AG04450 (cell line): ENCODE measurements at regions not wholly inside any gene's neighbourhood (a gene's known extent, or its start where the extent isn't known, plus 50 kb on each side); places are given as distances from the start of the nearest gene placed in this dataset.

ENCODE experiments used
- CTCF ChIA-PET: fragments of 300-600, 350-600 bp; formaldehyde crosslinking; extraction: SDS; loops from one replicate; lab custom pipeline; 2022; ENCODE audit warnings: antibody characterized with exemption, inconsistent platforms; lab: Charles Lee
- POLR2A ChIA-PET: fragments of 350-600 bp; formaldehyde crosslinking; extraction: SDS; loops from one replicate; lab custom pipeline; 2021; ENCODE audit warnings: antibody characterized with exemption, inconsistent platforms; lab: Yijun Ruan, JAX
- DNase-seq: peaks from one replicate; pipeline ENCODE4 v3.0.0-alpha.2; 2011; ENCODE audit warnings: low read depth, low spot score
- H3K27ac ChIP-seq: one replicate; pipeline ENCODE4 v1.5.1; 2012; ENCODE audit warnings: low read depth, low read length, control low read depth
- H3K27me3 ChIP-seq: one replicate; pipeline ENCODE4 v1.6.0; 2012; ENCODE audit warnings: low read length; ENCODE audit not compliant: control insufficient read depth, insufficient read depth
- H3K4me3 ChIP-seq: 2 replicates; pipeline ENCODE4 v1.5.1; 2011; ENCODE audit warnings: mild to moderate bottlenecking, low read depth, low read length, control low read depth
- H3K9me3 ChIP-seq: 2 replicates; pipeline ENCODE4 v1.5.1; 2012; ENCODE audit warnings: low read length; ENCODE audit not compliant: control insufficient read depth, insufficient read depth
- TF ChIP-seq, protein P1 (sequence below): IDR thresholded peaks from 2 replicates; pipeline ENCODE4 v1.5.1; 2011; ENCODE audit warnings: low read depth, low read length, control low read depth, inconsistent platforms

DNA sequence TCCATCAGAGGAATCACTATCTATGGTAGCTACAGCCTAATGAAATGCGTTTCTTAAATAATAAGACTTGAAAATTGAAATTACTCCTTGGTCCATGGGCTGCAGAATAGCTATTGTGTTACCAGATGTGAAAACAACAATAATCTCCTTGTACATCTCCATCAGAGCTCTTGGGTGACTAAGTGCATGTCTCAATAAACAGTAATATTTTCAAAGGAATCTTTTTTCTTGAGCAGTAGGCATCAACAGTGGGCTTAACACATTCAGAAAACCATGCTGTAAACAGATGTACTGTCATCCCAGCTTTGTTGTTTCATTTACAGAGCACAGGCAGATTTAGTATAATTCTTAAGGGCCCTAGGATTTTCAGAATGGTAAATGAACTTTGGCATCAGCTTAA lies 67.3 kb downstream of the GLUD2 start:
- no peaks in the 10 kb centered on the region for H3K27me3 ChIP-seq
- H3K27ac ChIP-seq: no peak overlapping the region
- DNase-seq: no peak
- peaks cover 2% of the 10 kb centered on the region; the same call in 1 of the 2 replicates for H3K9me3 ChIP-seq
- TF ChIP-seq, protein P1, sequence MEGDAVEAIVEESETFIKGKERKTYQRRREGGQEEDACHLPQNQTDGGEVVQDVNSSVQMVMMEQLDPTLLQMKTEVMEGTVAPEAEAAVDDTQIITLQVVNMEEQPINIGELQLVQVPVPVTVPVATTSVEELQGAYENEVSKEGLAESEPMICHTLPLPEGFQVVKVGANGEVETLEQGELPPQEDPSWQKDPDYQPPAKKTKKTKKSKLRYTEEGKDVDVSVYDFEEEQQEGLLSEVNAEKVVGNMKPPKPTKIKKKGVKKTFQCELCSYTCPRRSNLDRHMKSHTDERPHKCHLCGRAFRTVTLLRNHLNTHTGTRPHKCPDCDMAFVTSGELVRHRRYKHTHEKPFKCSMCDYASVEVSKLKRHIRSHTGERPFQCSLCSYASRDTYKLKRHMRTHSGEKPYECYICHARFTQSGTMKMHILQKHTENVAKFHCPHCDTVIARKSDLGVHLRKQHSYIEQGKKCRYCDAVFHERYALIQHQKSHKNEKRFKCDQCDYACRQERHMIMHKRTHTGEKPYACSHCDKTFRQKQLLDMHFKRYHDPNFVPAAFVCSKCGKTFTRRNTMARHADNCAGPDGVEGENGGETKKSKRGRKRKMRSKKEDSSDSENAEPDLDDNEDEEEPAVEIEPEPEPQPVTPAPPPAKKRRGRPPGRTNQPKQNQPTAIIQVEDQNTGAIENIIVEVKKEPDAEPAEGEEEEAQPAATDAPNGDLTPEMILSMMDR: no peak
- H3K4me3 ChIP-seq: no peak overlapping the region
- CTCF ChIA-PET: no interaction called here
- POLR2A ChIA-PET: no interaction called here

DNA sequence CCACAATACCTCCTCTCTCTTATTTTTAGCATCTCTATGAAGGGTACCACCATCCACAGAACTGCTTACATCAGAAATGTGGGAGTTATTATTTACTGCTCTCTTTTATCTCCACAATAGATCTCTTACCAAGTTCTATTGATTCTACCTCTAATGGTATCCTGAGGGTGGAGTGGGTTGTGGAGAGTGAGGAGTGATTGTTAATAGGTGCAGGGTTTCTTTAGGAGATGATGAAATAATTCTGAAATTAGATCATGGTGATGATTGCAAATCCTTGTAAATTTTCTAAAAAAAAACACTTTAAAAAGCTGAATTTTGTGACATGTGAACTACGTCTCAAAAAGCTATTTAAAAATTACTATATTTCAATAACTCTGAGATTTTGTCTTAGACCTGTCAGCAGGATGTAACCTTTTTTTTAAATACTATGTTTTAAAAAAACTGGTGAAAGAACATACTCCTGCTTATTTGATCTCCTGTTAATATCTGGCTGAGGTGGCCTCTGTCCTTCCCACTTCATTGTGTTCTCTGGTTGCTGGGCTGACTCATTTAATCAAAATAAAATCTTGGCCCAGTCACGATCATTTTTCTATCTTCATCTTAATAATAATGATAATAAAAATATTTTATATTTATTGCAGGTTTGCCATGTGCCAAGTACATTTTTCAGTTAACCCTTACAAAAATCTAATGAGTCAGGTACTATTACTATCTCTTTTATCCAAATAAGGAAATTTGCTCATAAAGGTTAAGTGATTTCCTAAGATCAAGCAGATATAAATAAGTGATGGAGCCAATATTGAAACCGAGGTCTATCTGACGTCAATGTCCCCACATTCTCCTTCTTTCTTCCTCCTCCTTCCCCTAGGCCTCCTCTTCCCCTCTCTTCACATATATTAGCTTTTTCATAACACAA lies 73.5 kb downstream of the GLUD2 start:
- POLR2A ChIA-PET: no interaction called here
- H3K27me3 ChIP-seq: no peaks in the 10 kb centered on the region
- no peak overlapping the region for H3K27ac ChIP-seq
- no peak for DNase-seq
- TF ChIP-seq, protein P1: no peak
- H3K4me3 ChIP-seq: no peak overlapping the region
- no peaks in the 10 kb centered on the region for H3K9me3 ChIP-seq
- CTCF ChIA-PET: no interaction called here

DNA sequence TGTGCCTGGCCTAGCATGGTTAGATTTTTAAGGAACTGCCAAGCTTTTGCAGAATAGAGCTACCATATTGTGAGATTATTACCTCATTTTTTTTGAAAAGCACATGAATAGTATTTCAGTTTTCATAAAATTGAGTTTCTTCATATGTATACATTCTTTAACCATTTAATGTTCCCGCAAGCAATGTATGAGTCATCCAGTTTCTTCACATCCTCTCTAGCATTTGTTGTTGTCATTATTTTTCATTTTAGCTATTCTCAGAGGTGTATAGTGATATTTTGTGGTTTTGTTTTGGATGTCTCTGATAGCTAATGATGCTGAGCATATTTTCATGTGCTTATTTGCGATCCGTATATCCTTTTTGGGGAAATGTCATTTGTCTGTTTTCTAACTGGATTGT lies 74.9 kb downstream of the GLUD2 start:
- TF ChIP-seq, protein P1: no peak
- POLR2A ChIA-PET: no interaction called here

DNA sequence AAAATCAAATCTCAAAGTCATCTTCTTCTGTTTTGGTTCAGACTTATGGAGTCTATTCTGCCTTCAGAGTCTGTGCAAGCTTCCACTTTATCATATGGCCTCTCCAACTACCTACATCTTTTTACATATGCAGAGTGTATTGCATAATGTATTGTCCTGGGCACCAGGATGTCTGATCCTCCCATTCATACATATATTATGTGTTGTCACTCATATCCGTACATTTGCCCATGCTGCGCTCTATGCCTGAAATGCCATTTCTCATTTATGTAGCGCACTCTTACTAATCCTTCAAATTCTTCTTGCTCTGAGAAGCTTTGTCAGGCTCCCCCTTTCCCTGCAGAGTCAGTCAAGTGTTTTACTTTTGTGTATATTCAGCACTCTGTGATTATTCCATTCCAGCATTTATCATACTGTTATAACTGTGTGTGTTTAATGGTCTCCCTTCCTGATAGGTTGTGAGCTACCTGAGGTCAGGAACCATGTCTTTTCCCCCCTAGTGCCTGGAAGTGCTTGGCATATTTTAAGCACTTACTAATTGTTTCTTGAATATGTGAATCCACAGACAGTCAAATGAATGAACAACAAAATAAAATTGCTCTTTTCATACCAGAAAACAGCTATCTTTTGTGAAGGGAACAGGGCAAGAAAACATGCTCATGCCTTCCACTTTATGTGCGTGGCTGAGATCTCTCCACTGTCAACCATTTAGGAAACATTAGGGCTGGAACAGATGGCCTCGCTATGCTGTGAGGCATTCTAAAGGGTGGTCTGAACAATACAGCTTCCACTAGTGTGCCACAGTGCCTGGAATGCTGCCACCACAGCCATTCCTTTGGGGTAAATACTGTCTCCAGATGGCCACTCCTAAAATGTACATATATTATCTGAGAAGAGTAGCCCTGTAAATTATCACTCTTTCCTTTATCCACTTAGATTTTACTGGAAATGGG lies 81.8 kb downstream of the GLUD2 start:
- H3K9me3 ChIP-seq: no peaks in the 10 kb centered on the region; the same call in 1 of the 2 replicates
- ChIA-PET CTCF (no interaction called here), POLR2A (no interaction called here)
- TF ChIP-seq, protein P1: no peak
- H3K27me3 ChIP-seq: no peaks in the 10 kb centered on the region
- no peak overlapping the region for H3K27ac ChIP-seq
- no peak for DNase-seq
- H3K4me3 ChIP-seq: no peak overlapping the region

More for the DNA sequence above, 74.9 kb downstream of the GLUD2 start:
- Histone ChIP-seq H3K4me3 (no peak overlapping the region), H3K9me3 (no peaks in the 10 kb centered on the region), H3K27me3 (no peaks in the 10 kb centered on the region), H3K27ac (no peak overlapping the region)
- CTCF ChIA-PET: no interaction called here
- DNase-seq: no peak

DNA sequence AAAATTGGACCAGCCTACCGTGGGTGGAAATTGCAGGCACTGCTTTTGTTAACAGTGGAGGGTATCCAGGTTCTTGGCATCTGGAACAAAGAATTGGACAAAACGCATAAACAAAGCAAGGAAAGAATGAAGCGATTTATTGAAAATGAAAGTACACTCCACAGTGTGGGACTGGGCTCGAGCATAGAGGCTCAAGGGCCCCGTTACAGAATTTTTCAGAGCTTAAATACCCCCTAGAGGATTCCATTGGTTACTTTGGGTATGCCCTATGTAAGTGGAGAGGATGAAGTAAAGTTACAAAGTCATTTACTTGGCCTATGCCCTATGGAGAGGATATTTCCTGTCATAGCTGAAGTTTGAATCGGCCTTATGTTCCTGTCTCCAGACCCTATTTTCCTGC lies 85.3 kb downstream of the GLUD2 start:
- Histone ChIP-seq H3K27me3 (no peaks in the 10 kb centered on the region), H3K9me3 (no peaks in the 10 kb centered on the region; the same call in 1 of the 2 replicates), H3K4me3 (no peak overlapping the region), H3K27ac (no peak overlapping the region)
- ChIA-PET POLR2A (no interaction called here), CTCF (no interaction called here)
- TF ChIP-seq, protein P1: no peak
- DNase-seq: no peak
